HG03342 (cell line): ENCODE measurements at regions not wholly inside any gene's neighbourhood (a gene's known extent, or its start where the extent isn't known, plus 50 kb on each side); places are given as distances from the start of the nearest gene placed in this dataset.
A peak's percentile ranks its signal among the peaks of the same experiment; 100 is the strongest.
"Not testable (repeated sequence)": the region's sequence is repeated elsewhere in the genome, so short reads cannot be mapped to it uniquely, and the experiment has no call there.

ENCODE experiments used
- ATAC-seq: cut with Tn5 transposase; IDR thresholded peaks from one replicate; pipeline ENCODE4 v1.9.1; 2021; ENCODE audit warnings: mild to moderate bottlenecking, moderate library complexity; ENCODE audit not compliant: unreplicated experiment

DNA sequence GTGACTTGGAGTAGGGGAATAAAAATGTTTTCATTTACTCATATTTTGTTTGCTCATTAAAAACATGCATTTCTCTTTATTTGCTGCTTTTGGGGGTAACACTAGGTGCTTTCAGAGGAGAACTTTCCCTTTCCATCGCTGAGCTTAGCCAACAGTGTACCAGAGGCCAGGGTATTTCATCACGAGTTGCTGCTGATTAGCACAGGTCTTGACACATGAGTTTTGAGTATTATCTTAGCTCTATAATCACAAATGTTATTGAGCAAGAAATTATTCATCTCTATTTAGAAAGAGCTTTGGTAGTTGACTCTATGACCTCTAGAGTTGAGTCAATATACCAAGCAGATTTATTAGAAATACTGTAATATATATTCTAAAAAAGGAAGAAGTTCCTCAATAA, 375.9 kb downstream of the NXPH1 start:
- ATAC-seq = no peak

DNA sequence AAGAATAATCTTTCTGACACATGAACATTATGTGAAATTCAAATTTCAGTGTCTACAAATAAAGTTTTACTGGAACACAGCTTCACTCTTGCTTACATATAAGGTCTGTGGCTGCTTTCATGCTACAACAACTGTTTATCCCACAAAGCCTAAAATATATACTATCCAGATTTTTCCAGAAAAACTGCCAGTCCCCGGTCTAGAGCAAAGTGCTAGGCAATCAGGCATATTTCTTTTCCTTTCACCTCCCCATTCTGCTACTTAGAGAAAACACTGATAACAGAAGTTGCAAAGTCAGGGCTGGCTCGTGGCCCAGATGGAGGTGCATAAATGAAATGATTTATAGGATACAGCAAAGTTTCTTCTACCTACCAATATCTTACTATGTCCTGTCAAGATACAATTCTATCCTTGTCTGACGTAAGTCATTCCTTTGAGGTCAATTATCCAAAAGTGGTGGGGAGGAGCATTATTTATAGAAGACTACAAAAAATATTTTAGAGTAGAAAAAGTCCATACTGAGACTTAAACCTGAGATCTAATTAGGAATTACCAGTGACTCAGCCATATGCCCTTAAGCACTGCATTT, 384.1 kb downstream of the NXPH1 start:
- ATAC-seq = no peak

DNA sequence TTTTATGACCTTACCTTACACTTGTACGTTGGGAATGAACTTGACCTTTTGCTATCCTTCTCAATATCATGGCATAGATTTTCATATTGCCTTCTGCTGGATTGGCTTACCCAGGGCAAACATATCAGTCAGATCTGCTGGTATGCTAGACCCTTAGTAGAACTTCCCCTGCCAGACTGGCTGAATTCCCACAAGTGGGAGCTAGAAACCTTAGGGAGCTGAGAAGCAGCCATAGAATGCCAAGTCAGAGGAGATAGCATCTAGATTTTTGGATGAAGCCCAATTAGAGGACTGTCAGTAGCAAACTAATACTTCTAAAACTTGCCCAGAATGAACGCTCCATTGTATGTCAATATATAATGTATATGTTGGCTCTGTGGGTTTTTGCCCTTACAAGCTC, 385.0 kb downstream of the NXPH1 start:
- ATAC-seq = no peak

DNA sequence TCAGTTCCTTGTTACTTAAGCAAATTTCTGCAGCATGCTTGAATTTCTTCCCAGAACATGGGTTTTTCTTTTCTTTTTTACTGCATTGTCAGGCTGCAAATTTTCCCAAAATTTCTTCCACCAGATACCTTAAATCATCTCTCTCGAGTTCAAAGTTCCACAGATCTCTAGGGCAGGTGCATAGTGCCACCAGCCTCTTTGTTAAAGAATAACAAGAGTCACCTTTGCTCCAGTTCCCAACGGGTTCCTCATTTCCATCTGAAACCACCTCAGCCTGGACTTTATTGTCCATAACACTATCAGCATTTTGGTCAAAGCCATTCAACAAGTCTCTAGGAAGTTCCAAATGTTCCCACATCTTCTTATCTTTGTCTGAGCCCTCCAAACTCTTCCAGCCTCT, 389.2 kb downstream of the NXPH1 start:
- no peak for ATAC-seq

DNA sequence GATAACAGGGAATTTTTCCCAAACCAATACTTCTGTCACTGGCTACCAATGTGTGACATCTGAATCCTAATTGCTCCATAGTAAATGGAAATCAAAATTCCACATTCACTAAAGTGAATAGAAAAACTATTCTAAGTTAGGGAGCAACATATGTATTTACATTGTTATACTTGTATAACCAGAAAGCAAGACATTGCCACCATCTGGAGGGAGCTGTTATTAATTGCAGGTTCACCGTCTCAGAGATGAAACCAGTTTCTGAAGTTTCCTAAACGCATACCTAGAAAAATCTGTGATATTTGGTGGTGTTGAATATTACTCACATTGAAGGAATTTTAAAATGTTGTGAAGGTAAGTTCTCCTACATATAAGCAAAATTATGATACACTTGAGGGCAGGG, 390.1 kb downstream of the NXPH1 start:
- ATAC-seq = no peak

DNA sequence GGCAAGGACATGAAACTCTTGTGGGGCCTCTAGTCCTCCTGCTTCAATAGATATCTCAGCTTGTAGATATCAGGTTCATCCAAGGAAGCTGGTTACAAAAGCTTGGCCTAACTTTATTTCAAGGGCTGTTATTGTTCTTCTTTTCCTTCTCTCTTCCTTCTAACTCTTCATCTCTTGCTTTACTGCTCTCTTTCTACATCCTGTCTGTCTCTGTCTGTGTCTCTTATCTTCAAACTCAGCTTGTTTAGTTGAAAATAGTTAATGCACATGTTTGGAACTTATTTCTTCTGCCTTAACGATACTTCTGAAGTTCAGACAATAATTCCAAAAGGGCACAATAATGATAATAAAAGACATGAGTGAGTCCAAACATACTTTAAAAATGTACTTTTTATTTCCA, 393.9 kb downstream of the NXPH1 start:
- no peak for ATAC-seq

DNA sequence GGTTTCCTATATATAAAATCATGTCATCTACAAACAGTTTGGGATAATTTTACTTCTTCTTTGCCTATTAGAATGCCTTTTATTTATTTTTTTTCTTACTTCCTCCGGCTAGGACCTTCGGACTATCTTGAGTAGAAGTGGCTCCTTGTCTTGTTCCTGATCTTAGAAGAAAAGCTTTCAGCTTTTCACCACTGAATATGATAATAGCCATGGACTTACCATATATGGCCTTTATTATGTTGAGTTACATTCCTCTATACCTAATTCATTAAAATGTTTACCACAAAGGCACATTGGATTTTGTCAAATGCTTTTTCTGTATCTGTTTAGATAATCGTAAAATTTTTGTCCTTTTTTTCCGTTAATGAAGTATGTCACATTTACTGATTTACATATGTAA, 395.7 kb downstream of the NXPH1 start:
- no peak for ATAC-seq

DNA sequence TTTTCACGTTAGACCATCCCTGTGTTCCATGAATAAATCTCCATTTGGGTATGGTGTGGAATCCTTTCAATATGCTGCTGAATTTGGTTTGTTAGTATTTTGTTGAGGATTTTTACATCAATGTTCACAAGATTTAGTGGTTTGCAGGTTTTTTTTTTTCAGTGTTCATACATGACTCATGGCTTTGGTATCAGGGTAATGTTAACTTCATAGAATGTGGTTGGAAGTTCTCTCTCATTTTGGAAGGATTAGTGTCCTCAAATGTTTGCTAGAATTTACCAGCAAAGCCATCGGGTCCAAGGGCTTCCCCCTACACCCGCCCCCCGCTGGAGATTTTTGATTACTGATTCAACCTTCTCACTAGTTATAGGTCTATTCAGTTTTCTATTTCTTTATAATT, 398.0 kb downstream of the NXPH1 start:
- ATAC-seq = no peak

DNA sequence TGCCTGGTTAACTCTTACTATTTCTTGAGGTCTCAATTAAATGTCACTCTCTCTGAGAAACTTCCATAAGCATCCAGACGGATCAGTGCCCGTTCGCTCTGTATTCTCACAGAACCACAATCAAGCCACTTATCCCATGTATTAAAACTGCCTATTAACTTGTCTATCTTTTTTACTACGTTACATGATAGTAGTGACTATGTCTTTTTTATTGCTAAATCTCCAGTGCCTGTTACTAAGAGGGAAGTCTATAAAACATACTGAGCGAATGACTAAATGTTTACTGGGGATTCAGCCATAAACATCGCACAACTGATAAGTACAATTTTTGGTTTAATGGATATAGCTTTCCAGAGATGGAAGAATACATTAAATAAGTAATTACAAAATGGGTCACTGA, 399.9 kb downstream of the NXPH1 start:
- ATAC-seq = no peak

DNA sequence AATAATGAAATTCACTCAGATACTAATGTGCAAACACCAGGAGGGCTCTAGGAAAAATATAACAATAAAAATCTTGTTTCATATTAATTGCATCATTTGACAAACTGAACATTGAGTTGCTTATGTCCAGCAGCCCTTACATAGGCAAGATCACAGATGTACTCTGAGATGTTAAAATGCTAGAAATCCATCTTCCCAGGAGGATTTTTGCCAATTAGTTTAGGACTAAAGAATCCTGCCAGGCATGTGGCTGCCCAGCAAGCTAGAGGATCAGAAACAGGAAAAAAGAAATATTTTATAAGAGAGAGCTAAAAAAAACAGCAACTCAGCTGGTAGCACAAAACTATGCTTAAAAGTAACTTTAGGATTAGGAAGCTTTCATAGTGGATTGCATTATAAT, 407.8 kb downstream of the NXPH1 start:
- no peak for ATAC-seq

DNA sequence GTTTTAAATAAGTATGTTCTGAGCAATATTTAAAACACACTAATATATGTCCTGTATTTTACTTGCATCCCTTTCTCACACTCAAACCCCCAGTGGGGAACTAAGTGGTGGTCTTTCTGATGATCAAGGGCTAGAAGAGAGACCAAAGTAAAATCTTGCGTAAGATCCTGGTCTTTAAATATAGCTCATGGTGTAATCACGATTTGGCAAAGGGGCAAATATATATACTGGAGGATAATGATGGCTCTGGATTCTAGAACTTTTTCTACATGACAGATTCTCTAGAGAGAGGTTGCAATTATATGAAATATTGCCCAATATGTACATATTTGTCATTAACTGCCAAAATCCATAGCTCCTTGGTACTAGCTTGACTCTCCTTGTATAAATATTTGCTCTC, 438.3 kb downstream of the NXPH1 start:
- no peak for ATAC-seq

DNA sequence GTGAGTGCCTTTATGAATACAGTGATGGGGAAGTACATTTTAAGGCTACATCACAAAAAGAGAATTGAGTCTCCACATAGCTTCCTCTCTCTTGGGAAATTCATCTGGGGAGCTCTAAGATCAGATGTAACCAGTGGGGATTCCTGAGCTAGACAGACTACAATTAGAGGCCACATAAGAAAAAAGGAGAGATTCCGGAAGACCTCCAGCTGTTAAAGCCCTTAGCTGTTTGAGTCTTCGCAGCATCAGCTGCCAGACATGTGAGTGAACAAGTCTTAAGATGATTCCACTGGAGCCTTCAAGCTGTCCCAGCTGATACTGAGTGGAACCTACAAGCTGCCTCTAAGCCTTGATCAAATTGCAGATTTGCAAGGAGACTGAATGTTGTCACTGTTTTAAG, 448.5 kb downstream of the NXPH1 start:
- ATAC-seq = no peak

DNA sequence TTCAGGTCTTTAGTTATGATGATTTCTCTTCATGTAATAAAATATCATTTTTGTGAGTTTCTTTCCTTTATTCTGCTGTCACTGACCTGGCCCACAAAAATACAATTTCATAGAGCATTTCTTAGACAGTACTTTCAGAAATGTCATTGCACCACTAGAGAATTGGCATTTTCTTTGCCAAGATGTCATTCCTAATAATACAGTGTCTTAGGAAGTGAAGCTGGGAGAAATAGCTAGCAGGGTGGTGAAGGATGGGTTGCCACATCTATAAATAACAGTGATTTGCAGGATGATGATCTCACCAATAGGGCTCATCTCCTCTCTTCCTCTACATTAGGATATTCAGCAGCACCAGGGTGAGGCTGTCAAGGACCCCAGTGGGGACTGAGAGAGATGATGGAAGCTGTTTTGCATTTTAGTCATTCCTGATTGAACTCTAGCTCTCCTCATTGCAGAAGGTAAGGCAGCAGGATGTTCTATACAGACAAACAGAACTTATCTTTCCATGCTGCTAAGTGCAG, 452.1 kb downstream of the NXPH1 start:
- no peak for ATAC-seq

DNA sequence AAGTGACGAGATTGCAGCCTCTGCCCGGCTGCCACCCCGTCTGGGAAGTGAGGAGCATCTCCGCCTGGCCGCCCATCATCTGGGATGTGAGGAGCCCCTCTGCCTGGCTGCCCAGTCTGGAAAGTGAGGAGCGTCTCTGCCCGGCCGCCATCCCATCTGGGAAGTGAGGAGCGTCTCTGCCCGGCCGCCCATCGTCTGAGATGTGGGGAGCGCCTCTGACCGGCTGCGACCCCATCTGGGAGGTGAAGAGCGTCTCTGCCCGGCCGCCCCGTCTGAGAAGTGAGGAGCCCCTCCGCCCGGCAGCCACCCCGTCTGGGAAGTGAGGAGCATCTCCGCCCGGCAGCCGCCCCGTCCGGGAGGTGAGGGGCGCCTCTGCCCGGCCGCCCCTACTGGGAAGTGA, 456.9 kb downstream of the NXPH1 start:
- ATAC-seq = not testable (repeated sequence)

DNA sequence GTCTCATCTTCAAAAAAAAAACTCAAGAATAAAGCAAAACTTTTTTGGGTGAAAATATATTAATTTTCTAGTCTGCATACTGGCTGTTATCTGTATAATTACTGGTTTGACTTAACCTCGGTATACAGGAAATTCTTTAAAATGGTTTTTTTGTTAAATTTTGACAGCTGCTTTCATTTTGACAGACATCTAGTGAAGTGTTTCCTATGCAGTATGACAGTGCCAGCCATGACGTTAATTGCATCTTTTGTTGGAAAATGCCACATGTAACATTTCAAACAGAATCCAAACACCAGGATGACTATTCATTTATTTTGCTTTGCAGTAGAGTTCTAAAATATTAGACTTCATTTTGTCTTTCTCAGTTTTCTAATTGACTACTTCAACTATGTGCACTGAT, 460.4 kb downstream of the NXPH1 start:
- no peak for ATAC-seq

DNA sequence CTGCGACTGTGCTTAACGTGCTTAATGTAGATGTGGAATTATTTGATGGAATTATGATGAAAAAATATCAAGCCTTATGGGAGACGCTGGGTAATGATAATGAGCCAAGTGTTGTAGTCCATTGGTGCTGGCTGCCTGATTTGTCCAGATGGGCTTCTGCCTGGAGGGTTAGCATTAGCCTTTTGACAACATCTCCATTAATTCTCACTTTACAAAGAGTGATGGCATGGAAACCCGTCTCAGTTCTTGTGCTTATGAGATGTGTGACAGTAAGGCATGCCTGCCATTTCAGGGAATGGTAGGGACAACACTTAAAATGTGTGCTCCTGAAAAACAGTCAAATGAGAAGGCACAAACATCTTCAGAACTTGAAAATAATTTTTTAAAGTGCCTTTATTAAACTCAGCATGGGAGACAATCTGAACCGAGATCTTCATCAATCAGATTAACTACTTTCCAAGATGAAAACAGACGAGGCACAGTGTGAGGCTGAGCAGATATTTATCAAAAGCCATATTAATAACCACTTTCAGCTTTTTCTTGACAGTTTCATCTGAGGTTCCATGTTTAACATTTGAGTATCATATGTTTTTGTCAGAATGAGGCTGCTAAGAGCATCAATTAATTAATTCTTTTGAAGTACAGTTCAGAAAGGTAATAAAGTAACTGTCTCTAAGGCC, 473.1 kb downstream of the NXPH1 start:
- no peak for ATAC-seq

DNA sequence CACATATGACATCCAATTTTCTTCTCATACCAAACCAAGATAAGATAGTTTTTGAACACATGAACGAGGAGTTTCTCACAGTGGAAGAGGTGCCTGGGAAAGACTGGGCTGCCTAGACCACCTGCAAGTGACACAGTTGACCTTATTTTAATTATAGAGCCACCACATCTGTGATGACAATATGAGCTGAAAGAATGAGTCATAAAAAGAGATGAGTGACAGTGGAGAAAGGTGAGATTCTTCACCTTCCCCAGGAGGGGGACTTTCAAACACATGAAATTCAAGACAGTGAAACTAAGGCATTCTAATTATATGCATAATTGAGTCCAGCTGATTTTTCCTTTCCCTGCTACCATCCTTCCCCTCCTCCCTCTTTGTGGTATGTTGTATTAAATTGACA, 475.5 kb downstream of the NXPH1 start:
- ATAC-seq = peak; percentile 45

DNA sequence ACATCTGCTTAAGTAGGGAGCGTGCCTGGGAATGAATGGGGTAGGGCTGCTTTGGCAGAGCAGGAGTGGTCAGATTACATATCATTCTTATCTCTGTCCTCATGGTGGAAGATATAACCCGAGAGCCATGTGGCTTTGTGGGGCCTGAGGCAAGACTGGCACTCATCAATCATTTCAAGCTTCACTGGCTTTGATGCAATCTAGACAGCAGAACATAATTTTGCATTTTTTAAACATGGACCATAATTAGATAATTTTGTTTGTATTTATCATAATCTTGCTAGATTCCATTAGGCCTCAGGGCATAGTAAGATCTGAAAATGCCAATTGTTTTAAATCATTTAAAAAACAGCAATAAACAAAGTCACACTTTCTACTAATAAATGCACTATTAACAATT, 480.3 kb downstream of the NXPH1 start:
- no peak for ATAC-seq

DNA sequence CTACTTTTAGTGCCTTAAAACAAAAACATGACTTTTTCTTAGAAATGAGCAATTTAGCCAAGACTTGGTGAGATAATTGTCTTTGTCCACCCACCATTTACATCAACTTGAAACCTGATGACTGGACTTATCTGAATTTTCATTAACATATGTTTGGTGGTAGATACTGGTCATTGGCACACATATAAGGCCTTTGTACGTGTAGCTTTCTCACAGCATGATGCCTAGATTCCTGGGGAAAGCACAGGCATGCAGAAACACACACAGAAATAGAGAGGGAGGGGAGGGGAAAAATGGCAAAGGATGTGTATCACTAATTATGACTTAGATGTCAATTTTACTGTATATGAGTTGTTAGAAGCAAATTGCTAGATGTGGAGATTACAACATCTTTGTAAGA, 488.4 kb downstream of the NXPH1 start:
- ATAC-seq = no peak

DNA sequence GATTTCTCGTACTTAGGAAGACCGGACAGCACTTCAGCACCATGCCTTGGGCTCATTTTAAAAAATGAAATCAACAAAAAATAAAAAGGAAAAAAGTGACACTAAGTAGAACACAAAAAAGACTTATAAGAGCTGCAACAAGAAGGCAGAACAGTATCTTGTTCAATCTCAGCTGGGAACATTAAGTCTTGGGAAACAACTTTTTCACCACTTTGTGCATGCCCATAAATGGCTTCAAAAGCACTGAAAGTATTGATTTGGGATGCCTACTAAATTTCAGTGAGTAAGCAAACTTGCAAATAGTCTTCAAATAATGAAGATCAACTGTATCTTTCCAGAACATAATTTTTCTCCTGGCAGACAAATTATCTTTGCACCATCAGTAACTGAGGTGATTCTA, 489.3 kb downstream of the NXPH1 start:
- ATAC-seq = no peak

DNA sequence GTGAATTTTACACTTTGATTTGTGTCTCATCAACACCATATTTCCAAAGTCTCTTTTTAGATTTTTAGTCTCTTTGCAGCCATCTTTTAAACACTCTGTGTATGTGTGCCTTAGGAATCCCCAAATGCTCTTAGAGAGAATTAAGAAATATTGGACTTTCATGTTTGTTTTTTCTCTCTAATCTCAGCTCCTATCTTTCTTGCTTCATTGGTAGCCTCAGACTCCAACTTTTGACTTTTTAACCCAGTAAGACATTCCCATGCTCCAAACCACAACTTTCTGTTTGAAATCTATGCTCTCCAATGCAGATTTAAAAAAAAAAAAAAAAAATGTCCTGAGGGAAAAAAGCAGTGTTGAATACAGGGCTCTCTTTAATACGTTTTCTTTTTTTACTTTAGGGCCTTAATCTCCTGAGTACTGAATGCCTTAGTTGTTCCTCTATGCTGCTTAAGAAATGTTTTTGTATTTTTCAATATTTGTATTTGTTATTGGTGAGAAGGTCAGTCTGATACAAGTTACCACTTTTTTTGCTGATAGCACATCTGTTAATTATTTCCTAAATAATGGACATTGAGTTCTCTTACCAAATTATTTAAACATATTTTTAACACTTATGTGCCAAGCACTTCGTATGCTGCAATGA, 489.9 kb downstream of the NXPH1 start:
- no peak for ATAC-seq

DNA sequence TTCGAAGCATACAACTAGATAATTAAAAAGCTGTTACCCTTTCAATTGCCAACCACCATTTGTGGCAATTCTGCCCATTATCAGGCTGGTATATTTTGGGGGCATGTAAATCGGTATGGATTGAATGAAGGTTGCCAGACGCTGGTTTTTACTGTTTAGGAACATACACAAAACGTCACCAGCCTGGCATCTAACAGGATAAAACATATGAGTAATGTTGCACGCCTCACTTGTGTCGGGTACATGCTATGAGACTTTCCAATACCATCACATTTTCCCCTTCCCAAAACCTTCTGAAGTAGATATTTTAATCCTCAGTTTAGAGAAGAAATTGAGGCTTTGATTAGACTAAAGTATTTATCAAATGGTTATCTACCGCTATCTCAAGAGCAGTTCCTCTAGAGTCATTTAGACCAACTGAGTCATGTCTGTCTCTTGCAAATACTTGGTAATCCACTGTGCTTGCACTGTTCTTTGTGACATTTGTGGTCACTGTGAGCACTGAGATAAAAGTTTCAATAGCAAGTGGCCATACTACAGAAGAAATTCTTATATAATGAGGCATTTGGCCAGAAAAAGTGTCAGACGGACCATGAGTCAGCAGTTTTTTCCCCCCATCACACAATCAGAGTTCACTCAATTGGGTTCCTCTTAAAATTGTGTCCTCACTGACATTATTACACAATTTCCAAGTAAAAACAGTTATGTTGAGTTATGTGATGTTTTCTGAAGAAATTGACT, 498.7 kb downstream of the NXPH1 start:
- no peak for ATAC-seq
